GM23338 (cell line): ENCODE measurements at regions not wholly inside any gene's neighbourhood (a gene's known extent, or its start where the extent isn't known, plus 50 kb on each side); places are given as distances from the start of the nearest gene placed in this dataset.

Experiments
- ATAC-seq: fragments of 200-7000 bp; cut with Tn5 transposase; 3 replicates; pipeline ENCODE4 v1.9.1; 2020
- DNase-seq: peaks from one replicate; pipeline ENCODE4 v3.0.0-alpha.2; 2015; ENCODE audit warnings: low spot score
- H2AFZ ChIP-seq: fragments of 200-600 bp; sonication (generic); 2 replicates; pipeline ENCODE4 v1.8.0; 2016; ENCODE audit warnings: antibody characterized with exemption, mild to moderate bottlenecking, moderate library complexity
- H3F3A ChIP-seq: fragments of 200-600 bp; sonication (generic); replicated peaks from 2 replicates; pipeline ENCODE4 v1.8.0; 2017; ENCODE audit warnings: antibody characterized with exemption, mixed run types, low read depth
- H3K27ac ChIP-seq: fragments of 200-600 bp; sonication (generic); 2 replicates; pipeline ENCODE4 v1.6.1; 2016; ENCODE audit warnings: low read depth
- H3K27me3 ChIP-seq: fragments of 200-600 bp; sonication (generic); 2 replicates; pipeline ENCODE4 v1.8.0; 2016; ENCODE audit warnings: mild to moderate bottlenecking, mixed run types, moderate library complexity; ENCODE audit not compliant: insufficient read depth
- H3K36me3 ChIP-seq: fragments of 200-600 bp; sonication (generic); 2 replicates; pipeline ENCODE4 v1.8.0; 2016; ENCODE audit warnings: mild to moderate bottlenecking; ENCODE audit not compliant: insufficient read depth
- H3K4me1 ChIP-seq: fragments of 200-600 bp; sonication (generic); 2 replicates; pipeline ENCODE4 v1.8.0; 2016; ENCODE audit warnings: mild to moderate bottlenecking, moderate library complexity; ENCODE audit not compliant: insufficient read depth
- H3K4me2 ChIP-seq: fragments of 200-600 bp; sonication (generic); 2 replicates; pipeline ENCODE4 v1.7.1; 2017; ENCODE audit warnings: mixed run types
- H3K4me3 ChIP-seq: fragments of 200-600 bp; sonication (generic); 2 replicates; pipeline ENCODE4 v1.6.1; 2016; ENCODE audit warnings: mixed run types
- H3K79me2 ChIP-seq: fragments of 200-600 bp; sonication (generic); replicated peaks from 2 replicates; pipeline ENCODE4 v1.8.0; 2017; ENCODE audit warnings: mild to moderate bottlenecking; ENCODE audit not compliant: insufficient read depth
- H3K9me2 ChIP-seq: fragments of 200-600 bp; sonication (generic); 2 replicates; pipeline ENCODE4 v1.8.0; 2017; ENCODE audit not compliant: insufficient read depth
- H4K20me1 ChIP-seq: fragments of 200-600 bp; sonication (generic); replicated peaks from 2 replicates; pipeline ENCODE4 v1.8.0; 2017; ENCODE audit warnings: mild to moderate bottlenecking; ENCODE audit not compliant: insufficient read depth
- H3K27ac Mint-ChIP-seq: 2 replicates; pipeline ENCODE4 v1.8.0; 2020; ENCODE audit warnings: inconsistent platforms, mild to moderate bottlenecking, moderate library complexity, mixed read lengths
- H3K27me3 Mint-ChIP-seq: 3 replicates; pipeline ENCODE4 v1.8.0; 2022; ENCODE audit warnings: low read depth, mild to moderate bottlenecking, moderate library complexity, mixed read lengths, inconsistent platforms; ENCODE audit not compliant: insufficient read depth, poor library complexity
- H3K36me3 Mint-ChIP-seq: 3 replicates; pipeline ENCODE4 v1.8.0; 2021; ENCODE audit warnings: low read depth, mild to moderate bottlenecking, inconsistent platforms, moderate library complexity, mixed read lengths
- H3K4me1 Mint-ChIP-seq: 3 replicates; pipeline ENCODE4 v1.8.0; 2020; ENCODE audit warnings: mild to moderate bottlenecking, inconsistent platforms, mixed read lengths
- H3K4me3 Mint-ChIP-seq: 3 replicates; pipeline ENCODE4 v1.8.0; 2021; ENCODE audit warnings: moderate library complexity, mild to moderate bottlenecking, inconsistent platforms, mixed read lengths
- H3K9me3 Mint-ChIP-seq: 3 replicates; pipeline ENCODE4 v1.8.0; 2020; ENCODE audit warnings: moderate library complexity, mild to moderate bottlenecking, inconsistent platforms, mixed read lengths
- EZH2 ChIP-seq: fragments of 200-600 bp; sonication (generic); IDR thresholded peaks from one replicate; pipeline ENCODE4 v1.8.0; 2017; ENCODE audit warnings: antibody characterized with exemption, mild to moderate bottlenecking, low read depth; ENCODE audit not compliant: unreplicated experiment
- ZNF331 ChIP-seq: fragments of 250-450 bp; sonication (Bioruptor Pico); IDR thresholded peaks from 2 replicates; pipeline ENCODE4 v1.5.0; 2020; ENCODE audit warnings: low read depth, mild to moderate bottlenecking, moderate library complexity
- TF ChIP-seq, protein P1 (sequence below): fragments of 250-450 bp; sonication (Bioruptor Pico); IDR thresholded peaks from 2 replicates; pipeline ENCODE4 v1.5.0; 2020; ENCODE audit warnings: mild to moderate bottlenecking, moderate library complexity
- TF ChIP-seq, protein P2 (sequence below): IDR thresholded peaks from 2 replicates; pipeline ENCODE4 v1.6.1; 2016; ENCODE audit warnings: antibody characterized with exemption
- TF ChIP-seq, protein P3 (sequence below): IDR thresholded peaks from one replicate; pipeline ENCODE4 v1.6.1; 2018; ENCODE audit warnings: antibody characterized with exemption; ENCODE audit not compliant: unreplicated experiment

DNA sequence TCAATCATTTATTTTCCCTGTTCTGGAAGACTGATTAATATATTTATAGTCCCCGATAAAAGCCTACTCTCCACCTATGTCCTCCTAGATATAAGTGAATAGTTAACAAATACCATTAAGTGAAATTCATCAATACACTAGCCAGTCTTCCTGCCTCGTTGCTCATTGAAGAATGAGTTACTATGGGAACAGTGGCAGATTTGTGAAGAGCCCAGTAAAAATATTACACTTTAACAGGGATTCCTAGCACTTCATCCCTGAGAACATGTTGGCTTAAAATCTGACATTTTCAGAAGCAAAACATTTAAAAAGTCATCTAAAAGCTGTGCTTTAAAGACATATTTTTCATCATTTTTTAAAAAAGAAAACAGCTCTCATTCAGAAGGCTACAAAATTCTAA lies 848.7 kb upstream of the NXPH2 start (continued):
- TF ChIP-seq, protein P1, sequence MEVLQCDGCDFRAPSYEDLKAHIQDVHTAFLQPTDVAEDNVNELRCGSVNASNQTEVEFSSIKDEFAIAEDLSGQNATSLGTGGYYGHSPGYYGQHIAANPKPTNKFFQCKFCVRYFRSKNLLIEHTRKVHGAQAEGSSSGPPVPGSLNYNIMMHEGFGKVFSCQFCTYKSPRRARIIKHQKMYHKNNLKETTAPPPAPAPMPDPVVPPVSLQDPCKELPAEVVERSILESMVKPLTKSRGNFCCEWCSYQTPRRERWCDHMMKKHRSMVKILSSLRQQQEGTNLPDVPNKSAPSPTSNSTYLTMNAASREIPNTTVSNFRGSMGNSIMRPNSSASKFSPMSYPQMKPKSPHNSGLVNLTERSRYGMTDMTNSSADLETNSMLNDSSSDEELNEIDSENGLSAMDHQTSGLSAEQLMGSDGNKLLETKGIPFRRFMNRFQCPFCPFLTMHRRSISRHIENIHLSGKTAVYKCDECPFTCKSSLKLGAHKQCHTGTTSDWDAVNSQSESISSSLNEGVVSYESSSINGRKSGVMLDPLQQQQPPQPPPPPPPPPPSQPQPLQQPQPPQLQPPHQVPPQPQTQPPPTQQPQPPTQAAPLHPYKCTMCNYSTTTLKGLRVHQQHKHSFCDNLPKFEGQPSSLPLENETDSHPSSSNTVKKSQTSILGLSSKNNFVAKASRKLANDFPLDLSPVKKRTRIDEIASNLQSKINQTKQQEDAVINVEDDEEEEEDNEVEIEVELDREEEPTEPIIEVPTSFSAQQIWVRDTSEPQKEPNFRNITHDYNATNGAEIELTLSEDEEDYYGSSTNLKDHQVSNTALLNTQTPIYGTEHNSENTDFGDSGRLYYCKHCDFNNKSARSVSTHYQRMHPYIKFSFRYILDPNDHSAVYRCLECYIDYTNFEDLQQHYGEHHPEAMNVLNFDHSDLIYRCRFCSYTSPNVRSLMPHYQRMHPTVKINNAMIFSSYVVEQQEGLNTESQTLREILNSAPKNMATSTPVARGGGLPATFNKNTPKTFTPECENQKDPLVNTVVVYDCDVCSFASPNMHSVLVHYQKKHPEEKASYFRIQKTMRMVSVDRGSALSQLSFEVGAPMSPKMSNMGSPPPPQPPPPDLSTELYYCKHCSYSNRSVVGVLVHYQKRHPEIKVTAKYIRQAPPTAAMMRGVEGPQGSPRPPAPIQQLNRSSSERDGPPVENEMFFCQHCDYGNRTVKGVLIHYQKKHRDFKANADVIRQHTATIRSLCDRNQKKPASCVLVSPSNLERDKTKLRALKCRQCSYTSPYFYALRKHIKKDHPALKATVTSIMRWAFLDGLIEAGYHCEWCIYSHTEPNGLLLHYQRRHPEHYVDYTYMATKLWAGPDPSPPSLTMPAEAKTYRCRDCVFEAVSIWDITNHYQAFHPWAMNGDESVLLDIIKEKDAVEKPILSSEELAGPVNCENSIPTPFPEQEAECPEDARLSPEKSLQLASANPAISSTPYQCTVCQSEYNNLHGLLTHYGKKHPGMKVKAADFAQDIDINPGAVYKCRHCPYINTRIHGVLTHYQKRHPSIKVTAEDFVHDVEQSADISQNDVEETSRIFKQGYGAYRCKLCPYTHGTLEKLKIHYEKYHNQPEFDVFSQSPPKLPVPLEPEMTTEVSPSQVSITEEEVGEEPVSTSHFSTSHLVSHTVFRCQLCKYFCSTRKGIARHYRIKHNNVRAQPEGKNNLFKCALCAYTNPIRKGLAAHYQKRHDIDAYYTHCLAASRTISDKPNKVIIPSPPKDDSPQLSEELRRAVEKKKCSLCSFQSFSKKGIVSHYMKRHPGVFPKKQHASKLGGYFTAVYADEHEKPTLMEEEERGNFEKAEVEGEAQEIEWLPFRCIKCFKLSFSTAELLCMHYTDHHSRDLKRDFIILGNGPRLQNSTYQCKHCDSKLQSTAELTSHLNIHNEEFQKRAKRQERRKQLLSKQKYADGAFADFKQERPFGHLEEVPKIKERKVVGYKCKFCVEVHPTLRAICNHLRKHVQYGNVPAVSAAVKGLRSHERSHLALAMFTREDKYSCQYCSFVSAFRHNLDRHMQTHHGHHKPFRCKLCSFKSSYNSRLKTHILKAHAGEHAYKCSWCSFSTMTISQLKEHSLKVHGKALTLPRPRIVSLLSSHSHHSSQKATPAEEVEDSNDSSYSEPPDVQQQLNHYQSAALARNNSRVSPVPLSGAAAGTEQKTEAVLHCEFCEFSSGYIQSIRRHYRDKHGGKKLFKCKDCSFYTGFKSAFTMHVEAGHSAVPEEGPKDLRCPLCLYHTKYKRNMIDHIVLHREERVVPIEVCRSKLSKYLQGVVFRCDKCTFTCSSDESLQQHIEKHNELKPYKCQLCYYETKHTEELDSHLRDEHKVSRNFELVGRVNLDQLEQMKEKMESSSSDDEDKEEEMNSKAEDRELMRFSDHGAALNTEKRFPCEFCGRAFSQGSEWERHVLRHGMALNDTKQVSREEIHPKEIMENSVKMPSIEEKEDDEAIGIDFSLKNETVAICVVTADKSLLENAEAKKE (CRISPR knock-in tag) = no peak

DNA sequence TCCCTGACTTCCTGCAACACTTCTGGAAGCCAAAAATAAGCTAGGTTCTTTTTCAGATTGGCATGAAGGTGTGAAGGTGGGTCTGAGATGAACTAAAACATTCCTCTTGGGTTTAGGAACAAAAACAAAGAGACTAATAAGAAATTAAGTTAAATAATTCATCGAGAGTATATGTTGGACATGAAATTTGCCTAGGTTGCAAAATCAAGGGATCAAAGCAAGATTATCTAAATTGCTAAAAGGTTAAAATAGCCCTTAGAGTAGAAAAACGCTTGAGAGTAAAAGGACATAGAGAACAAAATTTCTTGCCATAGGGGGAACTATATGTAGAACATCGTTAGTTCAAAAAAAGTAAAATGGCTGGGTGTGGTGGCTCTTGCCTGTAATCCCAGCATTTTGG lies 845.9 kb upstream of the NXPH2 start:
- H3K4me2 ChIP-seq = no peak overlapping the region
- Mint-ChIP-seq H3K36me3 (no peaks in the 10 kb centered on the region; the same call in 2 of the 3 replicates), H3K27ac (no peak overlapping the region), H3K9me3 (no peaks in the 10 kb centered on the region), H3K4me3 (no peak overlapping the region), H3K27me3 (peaks cover 2% of the 10 kb centered on the region), H3K4me1 (peaks cover 42% of the 10 kb centered on the region)
- no peak overlapping the region for H3K27ac ChIP-seq
- H3K36me3 ChIP-seq = no peaks in the 10 kb centered on the region
- DNase-seq (no peak), ATAC-seq (no peak)
- no peaks in the 10 kb centered on the region for H3F3A ChIP-seq
- peaks cover 18% of the 10 kb centered on the region for H3K4me1 ChIP-seq
- no peak overlapping the region for H2AFZ ChIP-seq
- no peaks in the 10 kb centered on the region for H4K20me1 ChIP-seq
- H3K79me2 ChIP-seq = no peaks in the 10 kb centered on the region
- H3K27me3 ChIP-seq = no peaks in the 10 kb centered on the region
- peaks cover 6% of the 10 kb centered on the region for H3K9me2 ChIP-seq
- TF ChIP-seq, protein P2, sequence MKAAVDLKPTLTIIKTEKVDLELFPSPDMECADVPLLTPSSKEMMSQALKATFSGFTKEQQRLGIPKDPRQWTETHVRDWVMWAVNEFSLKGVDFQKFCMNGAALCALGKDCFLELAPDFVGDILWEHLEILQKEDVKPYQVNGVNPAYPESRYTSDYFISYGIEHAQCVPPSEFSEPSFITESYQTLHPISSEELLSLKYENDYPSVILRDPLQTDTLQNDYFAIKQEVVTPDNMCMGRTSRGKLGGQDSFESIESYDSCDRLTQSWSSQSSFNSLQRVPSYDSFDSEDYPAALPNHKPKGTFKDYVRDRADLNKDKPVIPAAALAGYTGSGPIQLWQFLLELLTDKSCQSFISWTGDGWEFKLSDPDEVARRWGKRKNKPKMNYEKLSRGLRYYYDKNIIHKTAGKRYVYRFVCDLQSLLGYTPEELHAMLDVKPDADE = no peak
- TF ChIP-seq, protein P3, sequence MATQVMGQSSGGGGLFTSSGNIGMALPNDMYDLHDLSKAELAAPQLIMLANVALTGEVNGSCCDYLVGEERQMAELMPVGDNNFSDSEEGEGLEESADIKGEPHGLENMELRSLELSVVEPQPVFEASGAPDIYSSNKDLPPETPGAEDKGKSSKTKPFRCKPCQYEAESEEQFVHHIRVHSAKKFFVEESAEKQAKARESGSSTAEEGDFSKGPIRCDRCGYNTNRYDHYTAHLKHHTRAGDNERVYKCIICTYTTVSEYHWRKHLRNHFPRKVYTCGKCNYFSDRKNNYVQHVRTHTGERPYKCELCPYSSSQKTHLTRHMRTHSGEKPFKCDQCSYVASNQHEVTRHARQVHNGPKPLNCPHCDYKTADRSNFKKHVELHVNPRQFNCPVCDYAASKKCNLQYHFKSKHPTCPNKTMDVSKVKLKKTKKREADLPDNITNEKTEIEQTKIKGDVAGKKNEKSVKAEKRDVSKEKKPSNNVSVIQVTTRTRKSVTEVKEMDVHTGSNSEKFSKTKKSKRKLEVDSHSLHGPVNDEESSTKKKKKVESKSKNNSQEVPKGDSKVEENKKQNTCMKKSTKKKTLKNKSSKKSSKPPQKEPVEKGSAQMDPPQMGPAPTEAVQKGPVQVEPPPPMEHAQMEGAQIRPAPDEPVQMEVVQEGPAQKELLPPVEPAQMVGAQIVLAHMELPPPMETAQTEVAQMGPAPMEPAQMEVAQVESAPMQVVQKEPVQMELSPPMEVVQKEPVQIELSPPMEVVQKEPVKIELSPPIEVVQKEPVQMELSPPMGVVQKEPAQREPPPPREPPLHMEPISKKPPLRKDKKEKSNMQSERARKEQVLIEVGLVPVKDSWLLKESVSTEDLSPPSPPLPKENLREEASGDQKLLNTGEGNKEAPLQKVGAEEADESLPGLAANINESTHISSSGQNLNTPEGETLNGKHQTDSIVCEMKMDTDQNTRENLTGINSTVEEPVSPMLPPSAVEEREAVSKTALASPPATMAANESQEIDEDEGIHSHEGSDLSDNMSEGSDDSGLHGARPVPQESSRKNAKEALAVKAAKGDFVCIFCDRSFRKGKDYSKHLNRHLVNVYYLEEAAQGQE = no peak
- TF ChIP-seq EZH2 = no peak
- TF ChIP-seq ZNF331 (CRISPR knock-in tag) = no peak
- H3K4me3 ChIP-seq = no peak overlapping the region
